NCI-H1694 treated with DMSO at 0.1 percent for 48 hours (cell line): ENCODE measurements at regions not wholly inside any gene's neighbourhood (a gene's known extent, or its start where the extent isn't known, plus 50 kb on each side); places are given as distances from the start of the nearest gene placed in this dataset.

ENCODE experiments used
- DNase-seq: peaks from one replicate; lab custom pipeline; 2025; lab: John Stamatoyannopoulos, UW

GRCh38 chr3:86175593-86176444 is 815.1 kb downstream of the VGLL3 start:
- DNase-seq, result no peak

GRCh38 chr3:86175051-86175536 is 815.9 kb downstream of the VGLL3 start:
- no peak for DNase-seq

GRCh38 chr3:86173401-86173800 is 817.5 kb downstream of the VGLL3 start:
- no peak for DNase-seq

- DNase-seq, result no peak
Measured at GRCh38 chr3:86168512-86168911, 822.4 kb downstream of the VGLL3 start.

GRCh38 chr3:86162521-86162920 is 828.4 kb downstream of the VGLL3 start:
- no peak for DNase-seq

GRCh38 chr3:86161493-86161892 is 829.5 kb downstream of the VGLL3 start:
- DNase-seq, result no peak

GRCh38 chr3:86152620-86153019 is 838.3 kb downstream of the VGLL3 start:
- DNase-seq, result no peak

- no peak for DNase-seq
Measured at GRCh38 chr3:86149054-86149453, 841.9 kb downstream of the VGLL3 start.

GRCh38 chr3:86147119-86147518 is 843.8 kb downstream of the VGLL3 start:
- DNase-seq, result no peak

- DNase-seq, result no peak
Measured at GRCh38 chr3:86126552-86126951, 864.4 kb downstream of the VGLL3 start.
